ENCODE measurements at regions not wholly inside any gene's neighbourhood (a gene's known extent, or its start where the extent isn't known, plus 50 kb on each side); places are given as distances from the start of the nearest gene placed in this dataset.
"Not testable (repeated sequence)": the region's sequence is repeated elsewhere in the genome, so short reads cannot be mapped to it uniquely, and the experiment has no call there.

DNA sequence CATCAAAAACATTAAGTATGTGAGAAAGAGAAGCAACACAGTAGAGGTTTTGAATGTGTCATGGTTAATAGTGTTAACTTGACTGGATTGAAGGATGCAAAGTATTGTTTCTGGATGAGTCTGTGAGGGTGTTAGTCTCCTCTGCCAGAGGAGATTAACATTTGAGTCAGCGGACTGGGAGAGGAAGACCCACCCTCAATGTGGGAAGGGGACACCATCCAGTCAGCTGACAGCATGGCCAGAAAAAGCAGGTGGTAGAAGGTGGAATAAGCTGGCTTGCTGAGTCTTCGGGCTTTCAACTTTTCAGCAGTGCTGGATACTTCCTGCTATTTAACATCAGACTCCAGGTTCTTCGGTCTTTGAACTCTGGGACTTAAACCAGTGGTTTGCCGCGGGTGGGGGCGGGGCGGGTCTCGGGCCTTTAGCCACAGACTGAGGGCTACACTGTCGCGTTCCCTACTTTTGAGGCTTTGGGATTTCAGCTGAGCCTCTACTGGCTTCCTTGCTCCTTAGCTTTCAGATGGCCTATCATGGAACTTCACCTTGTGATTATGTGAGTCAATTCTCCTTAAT is 309.9 kb upstream of the ST8SIA4 start:
- Histone ChIP-seq H3K27ac (ENCODE audit: low read length) (no peak overlapping the region), H3K4me3 (ENCODE audit: low read length) (no peak overlapping the region), H3K36me3 (ENCODE audit: control insufficient read depth, insufficient read depth, low read length) (no peaks in the 10 kb centered on the region), H3K27me3 (ENCODE audit: control insufficient read depth, insufficient read depth, low read length) (no peaks in the 10 kb centered on the region), H3K9me3 (ENCODE audit: control insufficient read depth, insufficient read depth, low read length) (no peaks in the 10 kb centered on the region), H3K4me1 (ENCODE audit: control insufficient read depth, insufficient read depth, low read length) (no peaks in the 10 kb centered on the region; the same call in 1 of the 2 replicates)
- WGBS (ENCODE audit: insufficient coverage, insufficient read length) = no CpG with 5 or more reads among the region's 10 CpGs
- DNase-seq (ENCODE audit: low read depth, low spot score) = no peak

DNA sequence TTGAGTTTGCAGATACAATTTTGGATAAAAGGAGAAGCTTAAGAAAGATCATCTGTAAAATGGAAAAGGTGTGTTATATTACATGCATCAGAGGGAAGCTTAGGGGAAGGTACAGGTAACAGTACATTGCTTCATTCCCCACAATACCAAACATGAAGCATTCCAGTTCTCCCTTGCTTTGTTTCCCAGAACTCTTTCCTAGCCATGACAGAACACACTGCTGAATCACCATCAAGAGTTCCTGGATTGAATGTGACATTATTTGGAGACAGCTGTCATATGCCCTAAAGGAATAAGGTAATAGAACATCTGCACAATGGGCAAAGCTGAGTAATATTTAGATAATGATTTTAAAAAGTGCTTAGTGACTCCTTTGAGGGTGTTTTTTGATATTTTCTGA is 303.5 kb upstream of the ST8SIA4 start:
- Histone ChIP-seq H3K36me3 (ENCODE audit: control insufficient read depth, insufficient read depth, low read length) (no peaks in the 10 kb centered on the region), H3K27ac (ENCODE audit: low read length) (no peak overlapping the region), H3K9me3 (ENCODE audit: control insufficient read depth, insufficient read depth, low read length) (no peaks in the 10 kb centered on the region), H3K4me1 (ENCODE audit: control insufficient read depth, insufficient read depth, low read length) (no peaks in the 10 kb centered on the region), H3K27me3 (ENCODE audit: control insufficient read depth, insufficient read depth, low read length) (no peaks in the 10 kb centered on the region), H3K4me3 (ENCODE audit: low read length) (no peak overlapping the region)
- no peak for DNase-seq (ENCODE audit: low read depth, low spot score)

DNA sequence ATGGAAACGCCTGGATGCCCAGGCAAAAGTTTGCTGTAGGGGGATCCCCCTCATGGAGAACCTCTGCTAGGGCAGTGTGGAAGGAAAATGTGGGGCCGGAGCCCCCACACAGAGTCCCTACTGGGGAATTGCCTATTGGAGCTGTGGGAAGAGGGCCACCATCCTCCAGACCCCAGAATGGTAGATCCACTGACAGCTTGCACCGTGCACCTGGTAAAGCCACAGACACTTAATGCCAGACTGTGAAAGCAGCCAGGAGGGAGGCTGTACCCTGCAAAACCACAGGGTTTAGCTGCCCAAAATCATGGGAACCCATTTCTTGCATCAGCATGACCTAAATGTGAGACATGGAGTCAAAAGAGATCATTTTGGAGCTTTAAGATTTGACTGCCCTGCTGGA is 302.0 kb upstream of the ST8SIA4 start:
- not testable (repeated sequence) for H3K9me3 ChIP-seq (ENCODE audit: control insufficient read depth, insufficient read depth, low read length); H3K4me3 ChIP-seq (ENCODE audit: low read length); H3K27ac ChIP-seq (ENCODE audit: low read length); H3K36me3 ChIP-seq (ENCODE audit: control insufficient read depth, insufficient read depth, low read length); H3K27me3 ChIP-seq (ENCODE audit: control insufficient read depth, insufficient read depth, low read length); DNase-seq (ENCODE audit: low read depth, low spot score); H3K4me1 ChIP-seq (ENCODE audit: control insufficient read depth, insufficient read depth, low read length)
- WGBS (ENCODE audit: insufficient coverage, insufficient read length) = no CpG with 5 or more reads among the region's 3 CpGs

DNA sequence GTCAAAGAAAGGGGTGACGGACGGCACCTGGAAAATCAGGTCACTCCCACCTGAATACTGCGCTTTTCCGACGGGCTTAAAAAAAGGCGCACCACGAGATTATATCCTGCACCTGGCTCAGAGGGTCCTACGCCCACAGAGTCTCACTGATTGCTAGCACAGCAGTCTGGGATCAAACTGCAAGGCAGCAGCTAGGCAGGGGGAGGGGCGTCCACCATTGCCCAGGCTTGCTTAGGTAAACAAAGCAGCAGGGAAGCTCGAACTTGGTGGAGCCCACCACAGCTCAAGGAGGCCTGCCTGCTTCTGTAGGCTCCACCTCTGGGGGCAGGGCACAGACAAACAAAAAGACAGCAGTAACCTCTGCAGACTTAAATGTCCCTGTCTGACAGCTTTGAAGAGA is 277.3 kb upstream of the ST8SIA4 start:
- H3K4me1 ChIP-seq (ENCODE audit: control insufficient read depth, insufficient read depth, low read length); H3K36me3 ChIP-seq (ENCODE audit: control insufficient read depth, insufficient read depth, low read length); DNase-seq (ENCODE audit: low read depth, low spot score); H3K27me3 ChIP-seq (ENCODE audit: control insufficient read depth, insufficient read depth, low read length); H3K9me3 ChIP-seq (ENCODE audit: control insufficient read depth, insufficient read depth, low read length); H3K4me3 ChIP-seq (ENCODE audit: low read length); H3K27ac ChIP-seq (ENCODE audit: low read length): not testable (repeated sequence)
- WGBS (ENCODE audit: insufficient coverage, insufficient read length) = no CpG with 5 or more reads among the region's 10 CpGs

DNA sequence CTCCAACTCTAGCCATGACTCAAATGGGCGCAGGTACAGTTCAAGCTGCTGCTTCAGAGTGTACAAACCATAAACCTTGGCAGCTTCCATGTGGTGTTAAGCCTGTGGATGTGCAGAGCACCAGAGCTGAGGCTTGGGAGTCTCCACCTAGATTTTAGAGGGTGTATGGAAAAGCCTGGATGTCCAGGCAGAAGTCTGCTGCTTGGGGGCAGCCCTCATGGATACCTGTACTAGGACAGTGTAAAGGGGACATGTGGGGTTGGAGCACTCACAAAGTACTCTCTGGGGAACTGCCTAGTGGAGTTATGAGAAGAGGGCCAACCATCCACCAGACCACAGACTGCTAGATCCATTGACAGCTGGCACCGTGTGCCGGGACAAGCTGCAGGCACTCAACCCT is 273.5 kb upstream of the ST8SIA4 start:
- DNase-seq (ENCODE audit: low read depth, low spot score) = no peak
- no peaks in the 10 kb centered on the region for H3K9me3 ChIP-seq (ENCODE audit: control insufficient read depth, insufficient read depth, low read length)
- no peaks in the 10 kb centered on the region for H3K4me1 ChIP-seq (ENCODE audit: control insufficient read depth, insufficient read depth, low read length)
- no peak overlapping the region for H3K4me3 ChIP-seq (ENCODE audit: low read length)
- no peaks in the 10 kb centered on the region for H3K36me3 ChIP-seq (ENCODE audit: control insufficient read depth, insufficient read depth, low read length)
- no peak overlapping the region for H3K27ac ChIP-seq (ENCODE audit: low read length)
- no peaks in the 10 kb centered on the region for H3K27me3 ChIP-seq (ENCODE audit: control insufficient read depth, insufficient read depth, low read length)
- no CpG with 5 or more reads among the region's 3 CpGs for WGBS (ENCODE audit: insufficient coverage, insufficient read length)

DNA sequence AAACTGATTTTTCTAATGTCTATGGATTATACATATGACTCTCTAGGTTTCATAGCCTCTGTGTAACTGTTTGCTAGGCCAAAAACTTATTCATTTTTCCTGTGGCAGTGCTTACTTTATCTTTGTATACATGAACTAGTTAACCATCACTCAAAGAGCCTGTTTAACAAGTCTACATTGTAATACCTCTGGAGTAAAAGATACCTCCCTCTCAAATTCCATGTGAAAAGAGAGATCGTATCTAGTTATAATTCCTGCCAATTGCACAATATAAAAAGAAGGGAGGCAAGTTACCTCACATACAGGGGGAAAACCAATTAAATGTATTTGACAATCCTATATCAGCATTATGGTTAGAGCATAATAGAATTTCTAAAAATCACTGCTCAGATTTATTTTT is 271.9 kb upstream of the ST8SIA4 start:
- no peaks in the 10 kb centered on the region for H3K36me3 ChIP-seq (ENCODE audit: control insufficient read depth, insufficient read depth, low read length)
- no CpG with 5 or more reads among the region's 1 CpG for WGBS (ENCODE audit: insufficient coverage, insufficient read length)
- H3K9me3 ChIP-seq (ENCODE audit: control insufficient read depth, insufficient read depth, low read length) = no peaks in the 10 kb centered on the region
- no peak overlapping the region for H3K4me3 ChIP-seq (ENCODE audit: low read length)
- H3K27ac ChIP-seq (ENCODE audit: low read length) = no peak overlapping the region
- DNase-seq (ENCODE audit: low read depth, low spot score) = no peak
- no peaks in the 10 kb centered on the region for H3K27me3 ChIP-seq (ENCODE audit: control insufficient read depth, insufficient read depth, low read length)
- H3K4me1 ChIP-seq (ENCODE audit: control insufficient read depth, insufficient read depth, low read length) = no peaks in the 10 kb centered on the region

DNA sequence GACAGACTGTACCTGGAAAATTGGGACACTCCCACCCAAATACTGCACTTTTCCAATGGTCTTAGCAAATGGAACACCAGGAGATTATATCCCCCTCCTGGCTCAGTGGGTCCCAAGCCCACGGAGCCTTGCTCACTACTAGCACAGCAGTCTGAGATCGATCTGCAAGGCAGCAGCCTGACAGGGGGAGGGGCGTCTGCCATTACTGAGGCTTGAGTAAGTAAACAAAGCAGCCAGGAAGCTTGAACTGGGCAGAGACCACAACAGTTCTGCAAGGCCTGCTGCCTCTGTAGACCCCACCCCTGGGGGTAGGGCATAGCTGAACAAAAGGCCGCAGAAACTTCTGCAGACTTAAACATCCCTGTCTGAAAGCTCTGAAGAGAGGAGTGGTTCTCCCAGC is 260.0 kb upstream of the ST8SIA4 start:
- Histone ChIP-seq H3K9me3 (ENCODE audit: control insufficient read depth, insufficient read depth, low read length) (no peaks in the 10 kb centered on the region), H3K4me3 (ENCODE audit: low read length) (no peak overlapping the region), H3K27me3 (ENCODE audit: control insufficient read depth, insufficient read depth, low read length) (no peaks in the 10 kb centered on the region), H3K36me3 (ENCODE audit: control insufficient read depth, insufficient read depth, low read length) (no peaks in the 10 kb centered on the region), H3K4me1 (ENCODE audit: control insufficient read depth, insufficient read depth, low read length) (no peaks in the 10 kb centered on the region), H3K27ac (ENCODE audit: low read length) (no peak overlapping the region)
- no peak for DNase-seq (ENCODE audit: low read depth, low spot score)
- WGBS (ENCODE audit: insufficient coverage, insufficient read length) = no CpG with 5 or more reads among the region's 4 CpGs

DNA sequence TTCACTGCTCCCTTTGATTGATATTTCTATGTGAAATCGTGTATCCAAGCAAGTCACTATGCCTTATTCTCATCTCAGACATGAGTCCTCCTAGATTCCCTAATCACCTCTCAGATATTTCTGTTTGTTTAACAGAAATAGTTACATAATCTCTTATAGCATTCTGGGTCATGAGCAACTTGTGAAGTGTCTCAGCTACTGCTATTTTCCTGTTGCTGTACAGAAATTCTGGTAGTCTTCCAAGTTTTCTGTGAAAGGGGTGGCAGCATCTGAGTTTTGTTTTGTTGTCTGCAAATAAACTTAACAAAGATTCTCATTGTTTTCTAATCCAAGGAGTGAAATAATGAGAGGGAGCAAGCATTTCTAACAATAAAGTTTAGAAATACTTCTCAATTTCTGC is 256.9 kb upstream of the ST8SIA4 start:
- Histone ChIP-seq H3K27me3 (ENCODE audit: control insufficient read depth, insufficient read depth, low read length) (no peaks in the 10 kb centered on the region), H3K36me3 (ENCODE audit: control insufficient read depth, insufficient read depth, low read length) (no peaks in the 10 kb centered on the region), H3K27ac (ENCODE audit: low read length) (no peak overlapping the region), H3K4me1 (ENCODE audit: control insufficient read depth, insufficient read depth, low read length) (no peaks in the 10 kb centered on the region), H3K4me3 (ENCODE audit: low read length) (no peak overlapping the region), H3K9me3 (ENCODE audit: control insufficient read depth, insufficient read depth, low read length) (no peaks in the 10 kb centered on the region)
- no CpG with 5 or more reads among the region's 1 CpG for WGBS (ENCODE audit: insufficient coverage, insufficient read length)
- DNase-seq (ENCODE audit: low read depth, low spot score) = no peak

DNA sequence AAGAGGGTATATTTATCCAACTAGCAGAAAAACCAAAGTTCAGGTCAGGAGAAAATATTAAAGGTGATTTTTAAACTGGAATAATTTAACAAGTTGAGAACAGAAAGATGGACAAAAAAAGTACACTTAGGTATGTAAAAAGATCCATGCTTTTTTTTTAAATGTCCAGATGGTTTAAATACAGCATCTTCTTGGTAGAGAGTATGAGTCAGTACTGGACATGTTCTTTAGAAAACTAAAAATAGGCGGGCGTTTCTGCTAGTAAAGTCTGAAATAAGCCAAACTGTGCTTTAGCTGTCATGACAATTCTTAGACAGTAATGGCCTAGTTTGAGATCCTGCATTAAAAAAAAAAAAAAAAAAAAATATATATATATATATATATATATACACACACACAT is 255.9 kb upstream of the ST8SIA4 start:
- H3K36me3 ChIP-seq (ENCODE audit: control insufficient read depth, insufficient read depth, low read length) = no peaks in the 10 kb centered on the region
- H3K27ac ChIP-seq (ENCODE audit: low read length) = no peak overlapping the region
- no peak overlapping the region for H3K4me3 ChIP-seq (ENCODE audit: low read length)
- no peaks in the 10 kb centered on the region for H3K9me3 ChIP-seq (ENCODE audit: control insufficient read depth, insufficient read depth, low read length)
- no CpG with 5 or more reads among the region's 2 CpGs for WGBS (ENCODE audit: insufficient coverage, insufficient read length)
- no peaks in the 10 kb centered on the region for H3K4me1 ChIP-seq (ENCODE audit: control insufficient read depth, insufficient read depth, low read length)
- DNase-seq (ENCODE audit: low read depth, low spot score) = no peak
- H3K27me3 ChIP-seq (ENCODE audit: control insufficient read depth, insufficient read depth, low read length) = no peaks in the 10 kb centered on the region

DNA sequence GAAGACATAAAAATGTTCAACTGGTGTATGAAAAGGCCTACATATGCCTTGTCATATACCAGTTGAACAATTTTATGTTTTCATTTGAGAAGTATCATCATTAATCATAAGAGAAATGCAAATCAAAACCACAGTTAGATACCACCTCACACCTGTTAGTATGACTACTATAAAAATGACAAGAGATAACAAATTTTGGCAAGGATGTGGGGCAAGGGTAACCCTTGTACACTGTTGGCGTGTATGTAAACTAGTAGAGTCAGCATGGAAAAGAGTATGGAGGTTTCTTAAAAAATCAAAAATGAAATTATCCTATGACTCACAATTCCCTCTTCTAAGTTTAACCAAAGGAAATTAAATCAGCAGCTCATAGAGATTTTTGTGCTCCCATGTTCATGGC is 250.4 kb upstream of the ST8SIA4 start:
- no CpG with 5 or more reads among the region's 1 CpG for WGBS (ENCODE audit: insufficient coverage, insufficient read length)
- Histone ChIP-seq H3K4me3 (ENCODE audit: low read length) (no peak overlapping the region), H3K36me3 (ENCODE audit: control insufficient read depth, insufficient read depth, low read length) (no peaks in the 10 kb centered on the region), H3K9me3 (ENCODE audit: control insufficient read depth, insufficient read depth, low read length) (no peaks in the 10 kb centered on the region), H3K4me1 (ENCODE audit: control insufficient read depth, insufficient read depth, low read length) (no peaks in the 10 kb centered on the region), H3K27me3 (ENCODE audit: control insufficient read depth, insufficient read depth, low read length) (no peaks in the 10 kb centered on the region), H3K27ac (ENCODE audit: low read length) (no peak overlapping the region)
- no peak for DNase-seq (ENCODE audit: low read depth, low spot score)

DNA sequence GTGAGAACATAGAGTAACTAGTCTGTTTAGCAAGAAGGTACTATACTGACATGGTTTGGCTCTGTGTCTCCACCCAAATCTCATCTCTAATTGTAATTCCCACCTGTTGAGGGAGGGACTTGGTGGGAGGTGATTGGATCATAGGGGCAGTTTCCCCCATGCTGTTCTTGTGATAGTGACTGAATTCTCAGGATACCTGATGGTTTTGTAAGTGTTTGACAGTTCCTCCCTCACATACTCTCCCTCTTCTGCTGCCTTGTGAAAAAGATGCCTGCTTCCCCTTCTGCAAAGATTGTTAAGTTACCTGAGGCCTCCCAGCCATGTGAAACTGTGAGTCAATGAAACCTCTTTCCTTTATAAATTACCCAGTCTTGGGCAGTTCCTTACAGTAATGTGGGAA is 240.4 kb upstream of the ST8SIA4 start:
- Histone ChIP-seq H3K27ac (ENCODE audit: low read length) (no peak overlapping the region), H3K27me3 (ENCODE audit: control insufficient read depth, insufficient read depth, low read length) (no peaks in the 10 kb centered on the region), H3K9me3 (ENCODE audit: control insufficient read depth, insufficient read depth, low read length) (no peaks in the 10 kb centered on the region), H3K36me3 (ENCODE audit: control insufficient read depth, insufficient read depth, low read length) (no peaks in the 10 kb centered on the region), H3K4me3 (ENCODE audit: low read length) (no peak overlapping the region), H3K4me1 (ENCODE audit: control insufficient read depth, insufficient read depth, low read length) (no peaks in the 10 kb centered on the region)
- no peak for DNase-seq (ENCODE audit: low read depth, low spot score)

Data from iPS DF 6.9 (cell line).